ENCODE measurements at regions not wholly inside any gene's neighbourhood (a gene's known extent, or its start where the extent isn't known, plus 50 kb on each side); places are given as distances from the start of the nearest gene placed in this dataset.

- no peaks in the 10 kb centered on the region for H3K36me3 ChIP-seq (ENCODE audit: control insufficient read depth in 4 of 4, insufficient read depth in 3 of 4, low read depth in 1 of 4, low read length in 3 of 4)
- no peaks in the 10 kb centered on the region for H3K4me1 ChIP-seq (ENCODE audit: control insufficient read depth in 4 of 4, insufficient read depth in 4 of 4, low read length in 3 of 4)
- WGBS = 84% methylated on average over 3 of the region's 3 CpGs
- H3K9ac ChIP-seq (ENCODE audit: low read depth in 1 of 2, low read length in 2 of 2) = no peak overlapping the region
- H3K27me3 ChIP-seq (ENCODE audit: control insufficient read depth in 4 of 4, insufficient read depth in 4 of 4, low read length in 3 of 4) = no peaks in the 10 kb centered on the region
- H3K9me3 ChIP-seq (ENCODE audit: control insufficient read depth in 4 of 4, low read length in 3 of 4) = no peaks in the 10 kb centered on the region
- H3K27ac ChIP-seq (ENCODE audit: low read depth in 1 of 2, low read length in 2 of 2) = no peak overlapping the region
- DNase-seq (ENCODE audit: low spot score) = no peak
- no peak for TF ChIP-seq HNF4G (IDR thresholded peaks at IDR 0.05)
- TF ChIP-seq FOXA2 (IDR thresholded peaks at IDR 0.05) = no peak
- TF ChIP-seq RAD21 (IDR thresholded peaks at IDR 0.05) = no peak
- TF ChIP-seq JUND (IDR thresholded peaks at IDR 0.05) = no peak
- TF ChIP-seq NR2F2 (IDR thresholded peaks at IDR 0.05) = no peak
- TF ChIP-seq TAF1 (conservative IDR thresholded peaks at IDR 0.05) = no peak
- no peak for TF ChIP-seq FOXA1 (IDR thresholded peaks at IDR 0.05)
- TF ChIP-seq ZBTB33 (IDR thresholded peaks at IDR 0.05) = no peak
- no peak overlapping the region for H3K4me3 ChIP-seq (ENCODE audit: low read depth in 1 of 3, low read length in 3 of 3)
These were observed 700.5 kb upstream of the RGMB start for GRCh38 chr5:98072921-98073320.

GRCh38 chr5:98076501-98076900 lies 697.0 kb upstream of the RGMB start:
- Histone ChIP-seq H3K27ac (ENCODE audit: low read depth in 1 of 2, low read length in 2 of 2) (no peak overlapping the region), H3K9me3 (ENCODE audit: control insufficient read depth in 4 of 4, low read length in 3 of 4) (no peaks in the 10 kb centered on the region), H3K4me1 (ENCODE audit: control insufficient read depth in 4 of 4, insufficient read depth in 4 of 4, low read length in 3 of 4) (no peaks in the 10 kb centered on the region), H3K36me3 (ENCODE audit: control insufficient read depth in 4 of 4, insufficient read depth in 3 of 4, low read depth in 1 of 4, low read length in 3 of 4) (no peaks in the 10 kb centered on the region), H3K4me3 (ENCODE audit: low read depth in 1 of 3, low read length in 3 of 3) (no peak overlapping the region), H3K27me3 (ENCODE audit: control insufficient read depth in 4 of 4, insufficient read depth in 4 of 4, low read length in 3 of 4) (no peaks in the 10 kb centered on the region), H3K9ac (ENCODE audit: low read depth in 1 of 2, low read length in 2 of 2) (no peak overlapping the region)
- TF ChIP-seq NR2F2 (IDR thresholded peaks at IDR 0.05) (no peak), CTCF (IDR thresholded peaks at IDR 0.05; ENCODE audit: low read depth, low read length, missing input control) (no peak), HNF4A (conservative IDR thresholded peaks at IDR 0.05) (no peak), YY1 (IDR thresholded peaks at IDR 0.05) (no peak), ZBTB33 (IDR thresholded peaks at IDR 0.05) (no peak), TAF1 (conservative IDR thresholded peaks at IDR 0.05) (no peak), HNF4G (IDR thresholded peaks at IDR 0.05) (no peak), RXRA (IDR thresholded peaks at IDR 0.05) (no peak), MAX (IDR thresholded peaks at IDR 0.05) (no peak)
- DNase-seq (ENCODE audit: low spot score) = no peak
- WGBS = 56% methylated on average over 2 of the region's 2 CpGs

- Histone ChIP-seq H3K36me3 (ENCODE audit: control insufficient read depth in 4 of 4, insufficient read depth in 3 of 4, low read depth in 1 of 4, low read length in 3 of 4) (no peaks in the 10 kb centered on the region), H3K9me3 (ENCODE audit: control insufficient read depth in 4 of 4, low read length in 3 of 4) (no peaks in the 10 kb centered on the region), H3K4me1 (ENCODE audit: control insufficient read depth in 4 of 4, insufficient read depth in 4 of 4, low read length in 3 of 4) (no peaks in the 10 kb centered on the region), H3K9ac (ENCODE audit: low read depth in 1 of 2, low read length in 2 of 2) (no peak overlapping the region), H3K27ac (ENCODE audit: low read depth in 1 of 2, low read length in 2 of 2) (no peak overlapping the region), H3K27me3 (ENCODE audit: control insufficient read depth in 4 of 4, insufficient read depth in 4 of 4, low read length in 3 of 4) (no peaks in the 10 kb centered on the region), H3K4me3 (ENCODE audit: low read depth in 1 of 3, low read length in 3 of 3) (no peak overlapping the region)
- WGBS = 91% methylated on average over 4 of the region's 4 CpGs
- no peak for DNase-seq (ENCODE audit: low spot score)
- no peak for TF ChIP-seq EGR1 (IDR thresholded peaks at IDR 0.05; ENCODE audit: low read depth in 2 of 2)
- no peak for TF ChIP-seq ATF3 (IDR thresholded peaks at IDR 0.05)
- TF ChIP-seq SP1 (IDR thresholded peaks at IDR 0.05) = no peak
- TF ChIP-seq GABPA (IDR thresholded peaks at IDR 0.05 in 1 of 2, conservative IDR thresholded peaks at IDR 0.05 in 1 of 2) = no peak
- TF ChIP-seq HNF4A (conservative IDR thresholded peaks at IDR 0.05) = no peak
- TF ChIP-seq ZBTB33 (IDR thresholded peaks at IDR 0.05) = no peak
- TF ChIP-seq TAF1 (conservative IDR thresholded peaks at IDR 0.05) = no peak
- TF ChIP-seq JUND (IDR thresholded peaks at IDR 0.05) = no peak
- no peak for TF ChIP-seq YY1 (IDR thresholded peaks at IDR 0.05)
These were observed 687.9 kb upstream of the RGMB start for GRCh38 chr5:98085593-98085992.

Measured in liver (tissue), 8 donors.